GM12891 (cell line): ENCODE measurements at regions not wholly inside any gene's neighbourhood (a gene's known extent, or its start where the extent isn't known, plus 50 kb on each side); places are given as distances from the start of the nearest gene placed in this dataset.
"Not testable (repeated sequence)": the region's sequence is repeated elsewhere in the genome, so short reads cannot be mapped to it uniquely, and the experiment has no call there.

Source experiments
- PAX5 ChIP-seq: IDR thresholded peaks from 2 replicates; pipeline ENCODE4 v1.6.1; 2011; ENCODE audit warnings: low read length, moderate library complexity, mild to moderate bottlenecking; ENCODE audit not compliant: insufficient read depth, severe bottlenecking
- POLR2A ChIP-seq: IDR thresholded peaks from 2 replicates; pipeline ENCODE4 v1.6.1; 2011; ENCODE audit warnings: low read depth, low read length, control low read depth
- POLR2AphosphoS5 ChIP-seq: IDR thresholded peaks from 2 replicates; pipeline ENCODE4 v1.6.1; 2011; ENCODE audit warnings: low read depth, low read length, control low read depth

- TF ChIP-seq POLR2A, POLR2AphosphoS5, PAX5: not testable (repeated sequence)
These were observed 670.2 kb downstream of the XIRP2 start for GRCh38 chr2:167558272-167558991.
